Hematopoietic multipotent progenitor cell treated with erythropoietin and hydrocortisone succinate and interleukin-3 and kit ligand, for 15 days (in vitro differentiated cells): ENCODE measurements at regions not wholly inside any gene's neighbourhood (a gene's known extent, or its start where the extent isn't known, plus 50 kb on each side); places are given as distances from the start of the nearest gene placed in this dataset.
"Not testable (repeated sequence)": the region's sequence is repeated elsewhere in the genome, so short reads cannot be mapped to it uniquely, and the experiment has no call there.

Source experiments
- DNase-seq: peaks from one replicate; pipeline ENCODE4 v3.0.0-alpha.2; 2015; ENCODE audit warnings: low spot score

DNA sequence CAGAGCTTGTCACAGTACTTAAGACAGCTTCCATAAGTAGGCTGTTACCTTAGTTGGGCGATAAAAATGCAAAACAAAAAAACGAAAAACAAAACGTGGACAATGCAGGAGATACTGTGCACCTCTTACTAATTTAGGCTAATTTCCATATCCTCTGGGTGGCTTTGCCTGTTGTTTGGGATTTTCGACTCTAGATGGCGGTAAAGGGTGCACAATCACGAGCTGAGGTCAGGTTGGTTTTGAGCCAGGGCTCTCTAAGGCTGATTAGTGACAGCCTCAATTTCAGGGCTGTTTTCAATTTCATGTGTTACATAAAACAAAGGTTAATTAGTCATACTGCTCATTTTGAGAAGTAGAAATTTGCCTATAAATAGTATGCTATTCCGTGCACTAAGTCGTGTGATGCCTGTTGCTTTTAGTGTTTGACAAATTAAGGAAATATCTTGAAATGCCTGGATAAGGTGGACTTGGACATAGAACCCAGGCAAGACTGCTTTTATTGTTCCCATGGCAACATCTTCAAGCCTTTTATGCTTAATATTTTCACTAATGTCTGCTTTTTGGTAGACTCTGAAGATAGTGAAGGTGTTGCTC is 493.1 kb downstream of the SOCS6 start:
- peak; percentile 14 for DNase-seq

DNA sequence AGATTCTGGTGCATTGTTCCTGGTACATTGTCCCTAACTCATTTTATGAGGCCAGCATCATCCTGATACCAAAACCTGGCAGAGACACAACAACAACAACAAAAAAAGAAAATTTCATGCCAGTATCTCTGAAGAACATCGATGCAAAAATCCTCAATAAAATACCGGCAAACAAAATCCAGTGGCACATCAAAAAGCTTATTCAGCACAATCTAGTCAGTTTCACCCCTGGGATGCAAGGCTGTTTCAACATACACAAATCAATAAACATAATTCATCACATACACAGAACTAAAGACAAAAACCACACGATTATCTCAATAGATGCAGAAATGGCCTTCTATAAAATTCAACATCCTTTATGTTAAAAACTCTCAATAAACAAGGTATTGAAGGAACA is 477.4 kb downstream of the SOCS6 start:
- not testable (repeated sequence) for DNase-seq

DNA sequence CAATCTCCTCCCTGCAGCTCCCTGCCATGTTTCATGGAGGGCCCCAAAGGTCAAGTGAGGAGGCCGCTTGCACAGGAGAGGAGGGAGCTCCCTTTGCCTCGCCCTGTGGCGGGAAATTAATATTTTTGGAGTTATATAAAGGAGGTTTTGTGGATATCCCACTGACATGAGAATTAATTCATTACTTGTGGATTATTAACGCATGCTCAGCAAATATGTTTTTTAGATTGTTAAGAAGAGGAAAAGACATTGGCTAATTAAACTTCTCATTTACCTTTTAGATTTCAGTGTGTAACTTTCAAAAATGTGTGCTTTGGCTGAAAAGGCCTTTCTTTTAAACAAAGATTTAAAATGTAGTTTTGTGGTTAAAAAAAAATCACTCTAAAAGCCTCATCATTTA is 474.0 kb downstream of the SOCS6 start:
- no peak for DNase-seq

DNA sequence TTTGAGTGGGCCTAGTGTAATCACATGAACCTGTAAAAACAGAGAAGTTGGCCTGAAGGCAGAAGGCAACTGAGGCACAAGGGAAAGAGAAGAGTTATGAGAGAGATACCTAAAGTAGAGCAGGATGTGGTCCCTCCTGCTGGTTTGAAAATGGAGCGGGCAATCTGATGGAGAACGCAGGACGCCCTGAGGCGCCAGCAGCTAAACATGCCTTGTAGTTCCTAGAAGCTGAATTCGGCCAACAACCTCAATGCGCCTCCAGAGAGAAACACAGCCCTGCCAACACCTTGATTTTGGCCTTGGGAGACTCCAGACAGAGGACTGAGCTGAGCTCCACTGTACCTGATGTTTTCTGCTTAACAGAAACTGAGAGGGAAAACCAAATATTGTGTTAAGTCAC is 469.9 kb downstream of the SOCS6 start:
- DNase-seq: no peak

DNA sequence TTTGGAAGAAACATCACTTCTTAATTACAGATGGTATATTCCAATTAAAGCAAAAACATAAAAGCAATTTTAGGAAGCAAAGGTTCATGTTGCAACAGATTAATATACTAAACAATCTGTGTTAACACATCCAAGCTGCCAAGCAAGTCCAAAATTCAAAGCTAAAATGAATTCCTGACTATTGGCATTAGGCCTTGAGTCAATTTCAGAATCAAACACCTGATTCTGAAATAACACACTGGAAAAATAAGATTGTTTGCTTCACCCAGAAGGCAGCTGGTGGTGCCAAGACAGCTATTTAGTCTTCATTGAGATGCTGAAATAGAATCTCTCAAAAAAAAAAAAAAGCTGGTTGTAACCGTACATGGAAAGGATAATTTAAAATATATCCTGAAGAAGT is 465.6 kb downstream of the SOCS6 start:
- no peak for DNase-seq

DNA sequence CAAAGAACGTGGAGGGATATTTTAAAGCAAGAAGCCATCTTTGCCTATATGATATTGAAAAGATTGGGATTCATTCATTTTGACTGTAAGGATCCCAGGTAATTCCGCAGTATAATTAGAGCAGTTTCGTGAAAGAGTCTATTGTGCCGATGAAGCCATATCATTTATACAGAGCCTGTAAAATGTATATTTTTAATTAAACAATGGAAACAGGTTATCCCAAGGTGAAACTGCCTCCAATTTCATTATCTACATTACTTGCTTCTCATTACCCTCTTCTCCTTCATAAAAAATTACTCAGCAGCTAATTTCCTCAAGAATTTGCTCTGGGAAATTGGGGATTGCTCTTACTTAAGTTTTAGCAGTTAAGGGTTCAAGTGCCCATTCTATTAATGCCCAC is 444.1 kb downstream of the SOCS6 start:
- DNase-seq: no peak

DNA sequence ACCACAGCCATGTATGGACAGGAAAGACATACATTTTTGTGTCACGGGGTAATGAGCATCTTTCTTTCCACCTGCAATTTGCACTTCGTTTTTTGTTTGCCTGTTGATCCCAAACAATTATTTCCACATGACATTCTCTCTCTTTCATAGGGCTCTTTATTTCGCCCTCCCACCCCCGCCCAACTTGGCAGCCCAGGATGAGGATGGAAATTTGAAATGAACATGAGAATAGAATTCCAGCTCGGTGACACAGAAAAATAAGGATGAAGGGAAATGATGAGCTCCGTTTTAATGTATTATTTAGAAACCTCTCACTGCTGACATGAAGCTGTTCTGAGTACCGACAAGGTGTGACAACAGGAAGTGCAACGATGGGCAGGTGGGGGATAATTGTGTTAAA is 443.3 kb downstream of the SOCS6 start:
- DNase-seq: no peak

DNA sequence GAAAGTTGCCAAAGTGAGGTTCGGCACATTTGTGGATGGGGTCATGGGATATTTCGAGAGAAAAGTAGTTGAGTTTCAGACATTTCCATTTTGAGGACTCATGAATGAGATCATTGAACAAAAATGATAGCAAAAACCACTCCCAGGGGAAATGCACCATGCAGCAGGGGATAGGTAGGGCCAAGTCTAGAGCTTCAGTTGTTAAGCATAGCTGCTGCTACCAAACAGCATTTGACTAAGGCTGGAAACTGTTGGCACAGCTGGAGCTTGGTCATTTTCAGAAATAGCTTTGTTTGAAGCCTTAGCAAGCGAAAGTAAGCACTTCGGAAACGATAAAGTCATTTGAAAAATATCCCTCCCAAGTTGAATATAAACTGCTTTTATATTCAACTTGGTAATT is 431.8 kb downstream of the SOCS6 start:
- DNase-seq: no peak

DNA sequence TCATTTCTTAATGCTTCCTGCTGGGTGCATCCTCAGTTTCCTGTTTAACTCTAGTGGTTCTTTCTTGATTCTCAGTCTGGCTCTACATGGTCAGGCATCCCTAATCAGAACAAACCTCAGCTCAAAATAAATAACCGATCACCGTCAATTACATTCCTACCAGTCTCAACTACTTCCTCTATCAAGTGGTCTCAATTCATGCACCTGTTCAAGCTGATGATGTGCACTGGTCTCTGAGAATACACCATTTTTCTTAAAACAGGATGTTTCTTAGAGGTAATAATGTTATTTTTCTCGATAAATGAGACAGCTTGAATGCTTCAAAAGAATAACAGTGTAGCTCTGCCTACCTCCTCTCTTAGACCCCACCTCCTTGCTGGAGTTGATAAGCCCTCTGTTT is 420.9 kb downstream of the SOCS6 start:
- DNase-seq: no peak

DNA sequence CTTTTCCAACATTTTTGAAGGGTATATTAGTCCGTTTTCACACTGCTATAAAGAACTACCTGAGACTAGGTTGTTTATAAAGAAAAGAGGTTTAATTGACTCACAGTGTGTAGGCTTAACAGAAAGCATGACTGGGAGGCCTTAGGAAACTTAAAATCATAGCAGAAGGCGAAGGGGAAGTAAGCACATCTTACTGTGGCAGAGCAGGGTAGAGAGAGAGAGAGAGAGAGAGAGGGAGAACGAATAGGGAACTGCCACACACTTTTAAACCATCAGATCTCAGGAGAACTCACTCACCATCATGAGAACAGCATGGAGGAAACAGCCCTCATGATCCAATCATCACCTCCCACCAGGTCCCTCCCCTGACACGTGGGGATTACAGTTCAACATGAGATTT is 420.3 kb downstream of the SOCS6 start:
- DNase-seq: no peak

DNA sequence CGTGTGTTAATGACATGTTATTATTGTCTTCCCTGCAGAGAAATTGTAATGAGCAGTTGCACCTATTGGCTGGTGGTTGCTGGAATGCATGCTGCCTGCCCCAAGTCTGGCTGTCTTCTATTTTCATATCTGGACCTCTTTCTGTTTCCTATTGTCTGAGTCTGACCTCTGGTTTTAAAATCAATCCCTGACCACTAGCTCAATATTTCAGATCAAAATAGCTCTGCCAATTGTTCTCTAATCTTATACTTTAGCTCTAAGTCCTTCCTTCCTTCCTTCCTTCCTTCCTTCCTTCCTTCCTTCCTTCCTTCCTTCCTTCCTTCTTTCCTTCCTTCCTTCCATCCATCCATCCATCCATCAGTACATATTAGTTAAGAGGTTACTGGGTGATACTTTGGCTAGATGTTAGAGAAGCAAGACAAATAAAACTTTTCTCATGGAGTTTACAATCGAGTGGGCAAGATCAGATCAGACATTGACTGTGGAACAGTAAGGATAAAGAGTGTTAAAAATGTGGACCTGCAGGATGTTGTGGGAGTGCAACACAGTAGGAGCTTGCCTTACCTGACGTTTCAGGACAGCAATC is 417.1 kb downstream of the SOCS6 start:
- DNase-seq: no peak

DNA sequence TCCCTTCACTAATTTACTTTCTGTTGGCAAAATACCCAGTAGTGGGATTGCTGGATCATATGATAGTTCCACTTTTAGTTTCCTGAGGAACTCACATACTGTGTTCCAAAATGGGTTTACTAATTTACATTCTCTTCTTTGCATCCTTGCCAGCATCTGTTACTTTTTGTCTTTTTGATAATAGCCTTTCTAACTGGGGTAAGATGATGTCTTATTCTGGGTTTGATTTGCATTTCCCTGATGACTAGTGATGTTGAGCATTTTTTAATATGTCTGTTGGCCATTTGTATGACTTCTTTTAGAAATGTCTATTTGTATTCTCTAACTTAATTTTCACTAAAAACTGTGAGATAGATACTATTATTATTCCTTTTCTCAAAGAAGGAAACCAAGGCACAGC is 411.7 kb downstream of the SOCS6 start:
- no peak for DNase-seq

DNA sequence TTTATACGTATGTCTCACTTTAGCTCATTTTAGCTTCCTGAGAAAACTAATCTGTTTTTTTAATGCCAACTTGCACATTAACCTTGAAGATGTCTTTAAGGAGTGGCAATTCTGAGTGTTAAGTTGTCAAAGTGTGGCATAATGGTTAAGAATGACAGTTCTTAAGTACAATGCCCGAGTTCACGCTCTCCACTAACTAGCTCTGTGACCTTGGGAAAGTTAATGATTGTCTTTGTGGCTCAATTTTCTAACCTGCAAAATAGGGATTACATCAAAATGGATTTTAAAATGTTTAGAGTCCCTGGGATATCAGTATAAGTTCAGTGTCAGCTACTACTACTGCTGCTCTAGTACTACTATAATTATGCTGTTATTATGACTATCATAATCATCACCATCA is 409.7 kb downstream of the SOCS6 start:
- DNase-seq: no peak

DNA sequence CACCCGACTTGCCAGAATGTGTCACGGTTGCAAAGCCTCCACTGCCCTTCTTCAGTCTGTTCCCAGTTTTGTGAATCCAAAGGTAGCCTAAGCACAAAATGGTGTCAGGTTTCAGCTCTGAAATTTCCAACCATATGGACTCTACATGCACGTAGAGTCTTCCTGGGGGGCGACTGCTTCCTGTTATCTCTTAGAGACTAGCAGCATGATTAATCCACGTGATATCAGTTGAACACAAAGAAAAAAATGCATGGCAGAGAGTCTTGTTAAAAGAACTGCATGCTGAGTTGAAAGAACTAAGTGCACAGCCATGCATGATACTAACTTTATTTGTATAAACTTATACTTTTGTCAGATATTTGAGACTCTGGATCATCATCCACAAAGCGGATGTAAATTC is 404.4 kb downstream of the SOCS6 start:
- no peak for DNase-seq

DNA sequence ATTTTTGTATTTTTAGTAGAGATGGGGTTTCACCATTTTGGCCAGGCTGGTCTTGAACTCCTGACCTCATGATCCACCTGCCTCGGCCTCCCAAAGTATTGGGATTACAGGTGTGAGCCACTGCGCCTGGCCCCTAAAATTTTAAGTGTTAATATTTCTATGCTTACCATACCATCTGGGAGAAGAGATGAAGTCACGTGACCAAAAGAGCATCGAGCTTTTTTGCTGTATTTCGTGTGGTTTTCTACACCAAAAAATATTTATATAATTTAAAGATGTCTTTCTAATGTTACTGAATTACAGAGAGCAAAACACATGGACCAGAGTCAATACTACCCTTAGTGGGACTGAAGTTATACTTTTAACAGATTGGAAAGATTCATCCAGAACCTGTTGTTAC is 400.9 kb downstream of the SOCS6 start:
- DNase-seq: not testable (repeated sequence)

DNA sequence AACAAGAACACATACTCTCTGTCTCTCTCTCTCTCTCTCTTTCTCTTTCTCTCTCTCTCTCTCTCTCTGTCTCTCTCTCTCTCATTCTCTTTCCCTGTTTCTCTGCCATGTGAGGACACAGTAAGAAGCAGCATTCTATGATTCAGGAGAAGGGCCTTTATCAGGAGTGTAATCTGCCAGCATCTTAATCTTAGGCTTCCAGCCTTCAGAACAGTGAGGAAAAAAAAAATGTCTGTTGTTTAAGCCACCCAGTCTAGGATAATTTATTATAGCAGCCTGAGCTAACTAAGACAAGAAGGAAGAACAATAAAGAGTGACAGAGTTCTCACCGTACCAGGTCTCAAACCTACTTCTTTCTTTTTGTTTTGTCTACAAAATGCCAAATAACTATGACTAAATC is 399.4 kb downstream of the SOCS6 start:
- peak; percentile 2 for DNase-seq

DNA sequence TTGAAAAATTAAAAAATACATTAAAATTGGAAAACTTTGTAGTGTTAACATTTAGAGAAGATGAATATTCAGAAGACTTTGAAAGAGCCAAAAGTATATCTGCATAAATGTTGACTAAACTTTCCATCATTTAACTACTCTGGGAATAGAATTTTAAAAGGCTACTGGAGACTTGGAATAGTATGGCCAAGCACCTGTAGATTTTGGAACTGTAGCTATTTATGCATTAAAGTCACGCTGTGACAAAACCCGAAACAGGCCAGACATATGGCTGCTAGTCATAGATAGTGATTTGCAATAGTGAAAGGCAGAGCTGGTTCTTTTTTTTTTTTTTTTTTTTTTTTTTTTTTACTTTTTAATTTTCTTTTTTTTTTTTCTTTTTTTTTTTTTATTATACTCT is 396.0 kb downstream of the SOCS6 start:
- no peak for DNase-seq

DNA sequence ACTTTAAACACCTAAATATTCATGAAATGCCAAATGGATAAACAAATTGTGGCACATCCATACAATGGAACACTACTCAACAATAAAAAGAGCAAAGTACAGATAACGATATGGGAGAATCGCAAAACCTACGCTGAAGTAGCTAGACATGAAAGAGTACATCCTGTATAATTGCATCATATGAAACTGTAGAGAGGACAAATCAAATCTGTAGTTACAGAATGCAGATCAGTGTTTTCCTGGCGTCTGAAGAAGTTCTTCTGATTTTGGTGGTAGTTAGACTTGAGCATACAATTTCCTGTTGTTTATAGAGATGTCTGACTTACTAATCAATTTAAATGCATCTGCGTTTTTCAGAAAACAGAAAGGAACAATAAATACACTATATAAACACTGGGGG is 394.4 kb downstream of the SOCS6 start:
- DNase-seq: no peak

DNA sequence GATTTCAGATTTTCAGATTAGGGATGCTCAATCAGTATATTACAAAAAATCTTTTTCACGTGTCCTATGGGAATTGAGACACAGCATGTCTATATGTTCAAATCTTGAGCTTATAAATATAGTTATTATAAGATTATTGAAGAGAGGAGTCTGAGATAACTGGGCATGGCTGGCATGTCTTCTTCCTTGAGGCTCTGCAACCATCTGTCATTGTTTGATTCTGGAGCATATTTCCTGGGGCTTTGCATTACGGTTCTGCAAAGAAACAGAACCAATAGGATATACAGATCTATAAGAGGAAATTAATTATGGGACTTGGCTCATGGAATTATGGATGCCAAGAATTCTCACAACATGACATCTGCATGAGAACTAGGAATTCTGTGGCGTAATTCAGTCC is 386.1 kb downstream of the SOCS6 start:
- DNase-seq: no peak

DNA sequence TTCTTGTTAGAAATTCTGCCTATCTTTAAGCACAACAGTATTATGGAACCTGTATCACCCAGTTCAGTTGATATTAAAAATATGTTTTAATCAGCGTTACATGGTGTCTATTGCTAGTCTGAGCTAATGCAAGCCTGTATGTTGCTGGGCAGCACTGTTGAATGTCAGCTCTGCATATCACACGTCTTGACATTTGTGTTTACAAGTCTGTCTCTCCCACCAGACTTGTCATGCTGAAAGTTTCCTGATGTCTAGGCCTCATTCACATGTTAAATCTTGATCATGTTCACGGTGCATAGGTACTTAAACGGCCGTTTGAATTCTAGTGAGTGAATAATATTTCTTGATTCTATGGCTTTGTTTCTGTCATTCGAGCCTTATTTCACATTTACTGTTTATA is 385.0 kb downstream of the SOCS6 start:
- DNase-seq: no peak

DNA sequence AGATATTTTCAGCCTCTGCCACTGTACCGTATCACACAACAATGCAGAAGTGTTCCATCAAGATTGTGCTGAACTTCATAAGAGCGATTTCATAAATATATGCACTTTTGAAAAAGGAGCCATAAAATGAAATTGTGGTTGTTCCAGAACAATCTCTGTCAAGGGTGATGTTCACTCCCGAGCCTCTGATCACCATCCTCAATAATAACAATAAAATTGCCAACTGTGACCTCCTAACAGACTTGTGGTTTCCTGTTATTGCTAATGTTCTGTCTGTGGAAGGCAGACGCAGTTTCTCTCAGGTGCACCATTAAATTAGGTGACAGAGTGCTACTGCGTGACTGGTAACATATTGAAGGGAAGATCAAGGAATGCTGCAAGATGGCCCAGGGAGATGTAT is 383.7 kb downstream of the SOCS6 start:
- DNase-seq: no peak

DNA sequence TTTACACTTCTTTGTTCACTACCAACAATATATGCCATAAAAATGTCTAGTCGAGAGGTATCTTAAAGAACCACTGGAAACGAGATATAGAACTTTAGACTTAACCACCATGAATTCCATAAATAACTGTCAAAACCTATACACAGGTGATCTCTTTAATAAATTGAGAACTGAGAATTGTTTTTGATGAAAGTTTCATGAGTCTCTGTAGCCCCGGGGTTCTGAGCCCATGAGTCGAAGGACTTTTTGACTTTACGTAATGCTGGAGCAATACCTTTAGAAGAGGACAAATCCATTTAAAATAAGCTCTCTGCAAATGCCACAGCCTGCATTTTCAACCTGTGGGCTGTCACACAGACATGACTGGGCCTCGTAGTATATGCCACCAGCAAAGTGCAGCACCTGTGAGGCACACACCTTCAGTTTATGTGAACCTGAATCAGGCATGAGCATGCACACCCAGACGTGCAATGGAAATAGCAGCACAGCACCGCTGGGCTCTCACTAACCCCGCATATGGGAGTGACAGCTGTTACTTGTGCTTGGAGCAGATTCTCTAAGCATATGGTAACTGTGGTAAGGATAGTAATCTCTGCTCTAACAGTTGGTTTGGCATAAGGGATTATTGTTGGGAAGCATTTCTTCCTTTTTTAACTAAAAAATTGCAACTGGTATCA is 383.2 kb downstream of the SOCS6 start:
- no peak for DNase-seq

DNA sequence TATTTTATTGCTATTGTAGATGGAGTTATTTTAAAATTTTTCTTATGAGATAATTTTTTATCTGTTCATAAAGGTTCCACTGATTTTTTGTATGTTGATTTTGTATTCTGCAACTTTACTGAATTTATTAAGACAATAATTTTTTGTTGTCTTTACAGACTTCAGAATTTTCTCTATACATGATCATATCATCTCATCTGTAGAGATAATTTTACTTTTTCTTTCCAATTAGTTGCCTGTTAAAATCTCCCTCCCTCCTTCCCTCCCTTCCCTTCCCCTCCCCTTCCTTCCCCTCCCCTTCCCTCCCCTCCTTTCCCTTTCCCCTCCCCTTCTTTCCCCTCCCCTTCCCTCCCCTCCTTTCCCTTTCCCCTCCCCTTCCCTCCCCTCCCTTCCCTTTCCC is 378.1 kb downstream of the SOCS6 start:
- no peak for DNase-seq

DNA sequence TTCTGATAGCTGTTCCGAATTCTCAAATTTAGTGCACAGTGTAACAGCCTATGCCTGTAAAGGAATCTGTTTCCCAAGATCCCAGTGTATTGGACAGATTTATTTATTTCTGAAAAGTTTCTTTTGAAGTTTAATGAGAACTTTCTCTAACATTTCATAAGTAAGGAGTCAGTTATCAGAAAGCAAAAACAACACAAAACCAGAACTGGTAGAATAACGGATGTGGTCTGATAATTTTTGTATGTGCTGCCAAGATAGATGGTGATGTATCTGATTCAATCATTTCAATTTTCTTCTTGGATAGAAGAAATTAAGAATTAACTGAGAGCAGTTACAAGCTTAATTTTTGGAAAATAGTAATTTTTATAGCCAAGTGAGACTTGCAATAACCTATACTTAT is 374.3 kb downstream of the SOCS6 start:
- DNase-seq: no peak
